ENCODE measurements at regions not wholly inside any gene's neighbourhood (a gene's known extent, or its start where the extent isn't known, plus 50 kb on each side); places are given as distances from the start of the nearest gene placed in this dataset.
"Not testable (repeated sequence)": the region's sequence is repeated elsewhere in the genome, so short reads cannot be mapped to it uniquely, and the experiment has no call there.

DNA sequence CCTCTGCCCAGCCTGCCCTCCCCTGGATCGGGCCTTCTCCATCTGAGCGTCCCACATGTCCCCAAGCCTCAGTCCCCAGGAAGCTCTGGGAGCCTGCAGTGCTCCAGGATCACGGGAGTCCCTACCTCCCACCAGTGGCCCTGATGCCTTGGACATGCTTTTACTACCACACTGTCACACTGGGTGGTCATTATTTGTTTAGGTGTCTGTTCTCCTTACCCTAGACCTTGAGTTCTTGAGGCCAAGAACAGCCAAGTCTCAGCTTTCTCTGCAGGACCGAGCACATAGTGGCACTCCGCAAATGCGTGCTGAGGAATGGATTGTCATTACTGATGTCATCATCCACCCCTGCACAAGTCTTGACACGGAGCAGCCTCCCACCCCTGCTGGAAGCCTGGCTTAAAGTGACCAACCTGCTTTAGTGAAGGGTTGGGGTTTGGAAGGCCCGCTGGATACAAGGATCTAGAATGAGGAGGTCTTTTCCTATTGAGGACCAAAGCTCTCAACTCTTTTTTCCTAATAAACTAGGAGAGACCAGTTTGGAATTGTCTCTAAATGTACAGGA, 132.9 kb upstream of the CRHR1 start:
- no peak for FAIRE-seq

DNA sequence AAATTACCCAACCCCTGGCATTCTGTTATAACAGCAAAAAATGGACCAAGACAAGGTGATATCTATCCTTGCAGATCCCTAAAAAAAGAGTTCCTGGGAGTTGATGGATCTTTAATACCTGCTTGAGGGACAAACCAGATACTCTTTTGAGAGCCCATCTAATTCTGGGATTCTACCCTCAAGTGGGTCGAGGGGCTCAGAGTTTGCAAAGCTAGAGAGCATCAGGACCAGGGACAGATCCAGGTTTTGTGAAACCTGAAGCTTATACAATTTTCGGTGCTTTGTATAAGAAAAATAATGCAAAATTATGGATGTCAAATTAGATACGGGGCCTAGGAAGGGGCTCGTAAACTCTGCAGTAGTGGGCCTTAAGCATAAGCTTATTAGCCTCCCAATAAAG, 130.5 kb upstream of the CRHR1 start:
- FAIRE-seq = no peak

DNA sequence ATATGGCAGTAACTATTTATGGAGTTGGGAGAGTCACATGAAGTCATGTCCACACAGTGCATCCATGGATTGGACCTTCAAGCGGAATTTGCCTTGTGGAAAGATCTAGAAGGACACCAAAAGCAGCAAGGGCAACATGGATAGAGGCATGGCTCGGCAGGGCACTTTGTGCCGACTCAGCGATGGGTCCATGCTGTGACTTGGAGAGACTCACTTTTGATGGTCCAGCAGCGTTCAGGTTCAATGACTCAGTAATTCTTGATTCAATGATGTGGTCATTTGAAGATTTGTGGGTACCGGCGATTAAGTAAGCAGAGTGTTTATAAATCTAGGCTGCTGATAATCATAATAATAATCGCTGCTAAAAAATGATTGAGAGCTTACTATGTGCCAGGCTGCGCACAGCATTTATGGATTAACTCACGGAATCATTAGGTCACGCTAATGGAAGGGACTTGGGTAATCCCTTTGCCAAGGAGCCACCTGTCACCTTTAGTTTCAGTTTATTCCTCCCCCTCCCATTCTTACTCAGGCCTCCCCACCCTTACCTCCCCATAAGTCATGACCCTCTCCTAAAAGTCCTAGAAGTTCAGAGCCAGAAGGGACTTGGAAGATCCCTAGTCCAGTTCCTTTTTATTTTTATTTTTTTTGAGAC, 127.5 kb upstream of the CRHR1 start:
- no peak for FAIRE-seq

DNA sequence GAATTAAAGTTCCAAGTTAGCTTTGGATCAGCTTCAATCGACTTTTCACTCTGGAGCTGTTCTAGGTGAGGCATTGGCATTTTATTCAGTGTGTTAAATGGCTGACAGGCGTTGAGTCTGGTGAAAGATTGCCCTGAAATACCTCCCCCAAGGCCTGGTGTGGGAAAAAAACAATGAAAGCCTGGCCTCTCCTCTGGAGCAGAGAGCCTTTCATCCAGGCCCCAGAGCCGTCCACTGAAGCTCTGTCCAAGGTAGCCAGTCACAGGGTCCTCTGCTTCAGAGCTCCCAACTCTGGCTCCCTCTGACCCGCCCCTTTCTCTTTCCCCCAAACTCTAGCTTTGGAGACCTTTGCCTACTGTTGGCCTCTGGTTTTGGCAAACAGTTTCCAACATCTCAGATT, 123.6 kb upstream of the CRHR1 start:
- no peak for FAIRE-seq

DNA sequence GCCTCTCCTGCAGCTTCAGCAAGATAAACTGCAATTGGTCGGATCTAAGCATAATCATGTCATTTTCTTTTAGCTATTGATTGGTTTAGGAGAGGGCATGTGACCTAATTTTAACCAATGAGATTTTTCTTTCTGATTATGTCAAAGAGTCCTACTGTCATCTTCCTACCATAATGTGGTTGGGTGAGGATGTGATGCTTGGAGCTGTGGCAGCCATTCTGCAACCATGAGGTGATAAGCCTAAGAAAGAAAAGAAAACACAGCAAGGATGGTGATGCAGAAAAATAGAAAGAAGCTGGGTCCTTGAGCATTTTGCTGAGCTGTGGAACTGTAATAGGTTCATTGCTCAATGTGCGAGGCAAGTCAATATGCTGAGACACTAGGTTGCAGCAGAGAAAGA, 121.7 kb upstream of the CRHR1 start:
- no peak for FAIRE-seq

DNA sequence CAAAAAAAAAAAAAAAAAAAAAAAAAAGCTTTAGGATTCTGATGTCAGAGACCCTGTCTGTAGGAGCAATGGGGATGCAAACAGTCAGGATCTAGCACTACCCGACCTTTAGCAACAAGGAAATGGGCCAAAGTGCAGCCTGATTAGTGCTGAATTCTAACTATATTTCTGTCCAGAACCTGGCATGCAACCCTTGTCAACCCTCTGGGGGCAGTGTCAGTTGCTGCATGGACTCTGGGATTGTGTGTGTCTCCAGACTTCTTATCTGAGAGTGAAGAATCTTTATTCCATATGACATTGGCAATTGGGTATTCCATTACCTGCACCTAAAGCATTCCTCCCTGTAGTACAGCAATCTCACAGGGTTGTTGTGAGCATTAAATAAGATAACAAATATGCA, 120.3 kb upstream of the CRHR1 start:
- no peak for FAIRE-seq

DNA sequence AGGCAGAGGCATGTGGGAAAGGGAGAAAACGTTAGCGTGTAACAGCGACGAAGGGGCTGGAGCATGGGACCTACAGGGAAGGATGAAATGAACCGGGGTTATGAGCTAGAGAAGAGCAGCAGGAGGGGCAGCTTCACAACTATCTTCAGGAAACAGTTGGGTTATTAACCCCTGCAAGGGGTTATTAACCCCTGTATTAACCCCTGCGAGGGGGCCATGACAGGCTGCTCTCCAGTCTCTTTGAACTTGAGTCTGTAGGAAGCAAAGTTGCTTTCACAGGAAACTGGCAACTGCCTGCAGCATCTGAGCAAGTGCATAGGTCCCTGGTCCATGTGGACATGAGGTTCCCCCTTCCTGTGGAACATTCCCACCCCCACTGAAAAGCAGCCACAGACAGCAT, 119.2 kb upstream of the CRHR1 start:
- no peak for FAIRE-seq

DNA sequence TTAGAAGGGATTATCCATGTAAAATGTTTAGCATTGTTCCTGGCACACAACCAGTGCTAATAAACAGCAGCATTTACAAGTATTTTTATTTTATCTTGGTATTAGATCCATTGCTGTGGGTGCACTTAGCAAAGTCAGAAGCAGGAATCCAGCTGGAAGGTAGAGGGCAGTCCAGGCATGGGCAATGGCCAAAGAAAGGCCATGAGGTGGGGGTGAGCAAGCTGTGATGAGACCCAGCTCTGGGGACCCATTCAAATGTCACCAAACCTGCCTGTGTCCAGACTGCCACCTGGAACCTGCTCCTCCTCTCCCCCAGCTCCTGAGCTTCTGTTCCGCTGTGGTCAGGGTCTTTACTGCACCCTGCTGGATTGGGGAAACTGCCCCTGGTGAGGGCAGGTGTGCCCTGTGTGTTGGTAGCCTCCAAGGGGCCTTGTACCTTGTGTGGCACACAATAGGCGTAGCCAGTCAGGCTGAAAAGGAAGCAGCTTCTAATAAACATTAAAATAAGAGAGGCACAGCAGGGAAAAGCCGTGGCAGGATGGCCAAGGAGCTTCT, 118.0 kb upstream of the CRHR1 start:
- no peak for FAIRE-seq

DNA sequence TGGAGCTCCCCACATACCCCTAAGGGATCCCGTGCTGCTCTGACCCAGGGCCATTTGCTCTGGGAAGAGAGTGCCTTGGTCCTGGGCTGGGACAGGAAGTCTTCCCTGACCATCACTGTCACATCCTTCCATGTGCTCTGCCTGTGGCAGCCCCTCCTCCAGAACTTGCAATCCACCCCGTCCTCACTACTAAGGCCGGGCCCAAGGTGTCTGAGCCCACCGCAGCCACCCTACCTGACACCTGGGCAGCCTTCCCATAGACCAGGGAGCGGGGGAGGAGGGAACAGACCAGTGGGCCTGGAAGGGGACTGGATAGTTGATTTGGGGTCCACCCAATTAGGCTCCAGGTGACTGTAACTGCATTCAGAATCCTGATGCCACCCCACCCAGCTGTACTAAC, 117.5 kb upstream of the CRHR1 start:
- FAIRE-seq = no peak

DNA sequence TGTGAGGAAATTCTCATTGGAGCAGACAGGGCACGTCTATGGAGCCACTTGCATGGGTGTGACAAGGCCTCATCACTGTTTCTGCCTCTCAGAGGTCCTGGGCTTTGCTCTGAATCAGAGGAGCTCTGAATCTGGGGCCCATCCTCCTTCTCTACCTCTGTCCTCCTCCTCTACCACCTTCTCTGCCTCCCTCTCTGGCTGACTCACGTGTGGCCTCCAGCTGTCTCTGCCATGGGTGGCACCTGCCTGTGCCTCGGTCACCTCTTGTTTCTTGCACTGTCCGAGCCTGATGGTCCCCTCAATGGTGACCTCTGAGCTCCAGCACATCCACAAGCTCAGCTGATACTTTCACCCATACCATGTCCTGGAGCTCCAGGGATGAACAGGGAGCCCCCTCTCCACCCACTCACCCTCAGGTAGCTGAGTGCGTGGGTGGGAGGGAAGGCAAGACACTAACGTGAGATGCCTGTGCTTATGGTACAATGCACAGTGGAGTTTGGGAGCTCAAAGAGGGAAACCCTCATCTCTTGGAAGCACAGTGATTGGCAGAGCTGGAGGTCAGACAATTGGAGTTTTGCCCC, 116.4 kb upstream of the CRHR1 start:
- FAIRE-seq = no peak

DNA sequence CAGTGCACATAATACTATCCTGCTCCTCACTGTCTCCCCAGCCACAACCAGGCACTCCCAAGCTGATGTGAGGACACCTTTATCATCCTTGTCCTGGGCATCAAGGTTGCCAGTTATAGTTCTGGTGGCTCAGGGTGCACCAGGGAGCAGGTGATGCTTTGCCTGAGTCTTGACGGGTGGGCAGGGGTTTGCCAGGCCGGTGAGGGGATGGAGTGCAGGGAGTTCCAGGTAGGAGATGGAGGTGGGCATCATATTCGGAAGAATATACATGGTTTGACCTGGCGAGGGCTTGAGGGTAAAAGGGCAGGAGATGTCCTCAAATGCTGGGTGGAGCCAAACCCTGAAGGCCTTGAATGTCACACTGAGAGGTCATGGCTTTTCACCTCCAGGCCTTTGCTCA, 115.8 kb upstream of the CRHR1 start:
- no peak for FAIRE-seq

DNA sequence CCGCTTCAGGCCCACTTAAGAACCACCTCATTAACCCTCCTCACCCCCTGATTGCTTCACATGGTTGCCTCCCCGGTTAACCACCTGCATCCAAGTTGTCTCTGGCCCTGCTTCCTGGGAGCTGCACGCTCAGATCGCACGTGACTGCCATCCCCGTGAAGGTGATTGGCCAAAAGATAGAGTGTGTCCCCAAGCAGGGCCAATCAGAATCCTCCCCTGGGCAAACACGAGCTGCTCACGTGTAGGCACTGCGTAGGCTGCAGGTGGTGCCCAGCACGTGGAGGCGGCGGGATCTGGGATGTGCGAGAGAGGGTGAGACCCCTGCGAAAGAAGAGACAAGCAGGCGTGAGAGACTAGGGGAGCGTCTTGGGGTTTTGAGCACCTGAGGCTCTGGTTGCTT, 111.8 kb upstream of the CRHR1 start:
- FAIRE-seq = no peak

DNA sequence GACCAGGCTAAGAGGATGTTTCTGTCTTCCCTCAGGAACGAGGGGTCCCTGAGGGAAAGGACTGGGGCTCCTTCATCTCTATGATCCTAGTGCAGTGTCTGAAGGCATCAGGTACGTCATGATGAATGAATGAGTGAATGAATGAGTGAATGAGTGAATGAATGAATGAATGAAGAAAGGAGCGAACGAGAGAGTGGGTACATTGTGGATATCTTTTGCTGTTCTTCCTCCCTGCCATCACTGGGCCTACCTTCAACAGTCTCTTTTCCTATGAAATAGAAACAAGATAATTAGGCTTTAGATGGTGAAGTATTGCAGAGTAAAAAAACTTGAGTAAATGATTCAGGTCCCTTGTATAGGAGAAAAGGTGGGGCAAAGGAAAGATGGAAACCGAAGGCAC, 111.3 kb upstream of the CRHR1 start:
- no peak for FAIRE-seq

DNA sequence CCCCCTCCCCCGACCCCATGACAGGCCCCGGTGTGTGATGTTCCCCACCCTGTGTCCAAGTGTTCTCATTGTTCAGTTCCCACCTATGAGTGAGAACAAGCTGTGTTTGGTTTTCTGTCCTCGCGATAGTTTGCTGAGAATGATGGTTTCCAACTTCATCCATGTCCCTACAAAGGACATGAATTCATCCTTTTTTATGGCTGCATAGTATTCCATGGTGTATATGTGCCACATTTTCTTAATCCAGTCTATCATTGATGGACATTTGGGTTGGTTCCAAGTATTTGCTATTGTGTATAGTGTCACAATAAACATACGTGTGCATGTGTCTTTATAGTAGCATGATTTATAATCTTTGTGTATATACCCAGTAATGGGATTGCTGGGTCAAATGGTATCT, 110.4 kb upstream of the CRHR1 start:
- not testable (repeated sequence) for FAIRE-seq

DNA sequence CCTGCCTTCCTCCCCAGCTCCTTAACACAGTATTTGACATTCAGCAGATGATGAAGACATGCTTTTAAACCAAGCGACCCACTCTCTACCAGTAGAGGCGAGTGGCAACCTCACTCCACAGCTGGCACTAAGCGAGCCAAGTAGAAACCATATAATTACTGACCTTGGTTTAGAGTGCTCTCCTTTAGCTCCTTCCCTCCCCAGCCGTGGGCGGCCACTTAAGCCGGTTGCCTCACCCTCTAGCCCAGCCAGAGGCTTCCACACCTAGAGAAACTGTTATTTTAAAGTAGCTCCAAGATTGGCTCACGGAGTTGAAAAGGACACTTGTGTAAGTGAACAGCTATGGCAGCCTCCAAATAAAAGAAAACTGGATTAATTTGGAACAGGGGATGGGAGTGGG, 109.1 kb upstream of the CRHR1 start:
- no peak for FAIRE-seq

DNA sequence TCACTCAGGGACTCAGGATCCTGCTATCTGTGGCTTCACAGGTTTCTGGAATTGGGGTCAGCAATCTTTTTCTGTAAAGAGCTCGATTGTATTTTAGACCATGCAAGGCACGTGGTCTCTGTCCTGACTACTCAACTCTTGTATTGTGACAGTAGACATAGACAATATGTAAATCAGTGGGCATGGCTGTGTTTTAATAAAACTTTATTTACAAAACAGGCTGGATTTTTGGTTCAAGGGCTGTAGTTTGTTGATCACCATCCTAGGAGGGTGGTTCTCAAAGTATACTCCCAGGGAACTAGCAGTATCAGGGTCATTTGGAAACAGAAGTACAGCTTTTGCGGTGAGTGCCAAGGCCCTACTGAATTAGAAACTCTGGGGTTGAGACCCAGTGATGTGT, 108.2 kb upstream of the CRHR1 start:
- no peak for FAIRE-seq

DNA sequence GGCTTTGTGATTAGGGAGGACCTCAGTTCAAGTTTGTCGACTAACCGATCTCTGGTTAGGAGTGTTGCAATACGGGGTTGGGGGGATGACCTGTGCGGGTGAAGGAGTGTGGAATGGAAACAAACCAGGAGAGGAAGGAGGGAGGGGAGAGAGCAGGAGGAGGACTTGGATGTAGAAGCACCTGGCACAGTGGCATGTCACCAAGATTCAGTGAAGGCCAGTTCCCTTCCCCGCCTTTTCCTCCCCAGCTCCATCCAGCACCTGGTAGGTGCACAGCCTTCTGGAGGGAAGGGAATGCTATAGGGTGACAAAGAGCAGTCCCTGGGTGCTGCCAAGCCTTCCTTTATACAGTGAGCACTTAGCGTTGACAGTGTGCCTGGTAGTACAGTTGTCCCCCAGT, 107.4 kb upstream of the CRHR1 start:
- no peak for FAIRE-seq

DNA sequence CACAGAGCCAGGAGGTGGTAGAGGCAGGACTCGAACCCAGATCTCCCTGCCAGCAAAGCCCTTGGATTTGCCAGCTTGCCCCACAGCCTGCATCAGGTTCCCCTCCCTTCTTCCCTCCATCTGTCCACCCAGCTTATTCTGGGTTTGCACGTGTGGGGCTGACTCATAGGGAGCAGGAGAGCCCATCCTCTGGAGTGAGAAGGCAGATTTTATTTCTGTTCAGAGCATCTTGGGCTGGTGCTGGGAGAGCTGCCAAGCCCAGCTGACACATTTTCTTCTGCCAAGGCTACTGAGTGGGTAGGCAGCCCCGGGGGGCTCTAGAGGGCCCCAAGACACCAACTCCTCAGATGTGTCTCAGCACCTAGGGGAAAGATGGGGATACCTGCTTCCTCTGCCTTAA, 106.3 kb upstream of the CRHR1 start:
- FAIRE-seq = no peak

DNA sequence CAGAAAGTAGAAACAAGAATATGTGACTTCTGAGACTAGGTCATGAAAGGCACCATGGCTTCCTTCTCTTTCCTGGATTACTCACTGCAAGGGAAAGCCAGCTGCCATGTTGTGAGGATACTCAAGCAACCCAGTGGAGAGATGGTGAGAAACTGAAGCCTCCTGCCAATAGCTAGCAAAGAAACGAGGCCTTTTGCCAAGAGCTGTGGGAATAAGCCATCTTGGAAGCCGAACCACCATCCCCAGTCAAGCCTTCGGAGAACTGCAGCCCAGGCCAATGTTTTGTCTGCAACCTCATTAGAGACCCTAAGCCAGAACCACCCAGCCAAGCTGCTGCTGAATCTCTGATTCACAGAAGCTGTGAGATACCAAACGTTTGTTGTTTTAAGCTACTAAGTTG, 104.7 kb upstream of the CRHR1 start:
- FAIRE-seq = no peak

DNA sequence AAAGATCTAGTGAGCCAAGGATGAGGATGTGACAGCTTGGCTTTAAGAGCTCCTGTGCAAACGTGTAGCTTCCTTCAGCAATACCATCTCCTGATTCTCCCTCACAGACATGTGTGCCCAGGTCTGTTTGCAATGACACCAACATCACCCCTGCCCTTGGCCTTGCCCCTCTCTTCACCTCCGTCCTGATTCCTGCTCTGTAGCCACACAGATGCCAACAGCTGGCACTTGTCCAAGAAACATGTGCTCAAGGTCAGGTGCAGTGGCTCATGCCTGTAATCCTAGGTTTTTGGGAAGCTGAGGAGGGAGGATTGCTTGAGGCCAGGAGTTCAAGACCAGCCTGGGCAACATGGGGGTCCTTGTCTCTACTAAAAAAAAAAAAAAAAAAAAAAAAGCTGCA, 103.8 kb upstream of the CRHR1 start:
- FAIRE-seq = no peak

DNA sequence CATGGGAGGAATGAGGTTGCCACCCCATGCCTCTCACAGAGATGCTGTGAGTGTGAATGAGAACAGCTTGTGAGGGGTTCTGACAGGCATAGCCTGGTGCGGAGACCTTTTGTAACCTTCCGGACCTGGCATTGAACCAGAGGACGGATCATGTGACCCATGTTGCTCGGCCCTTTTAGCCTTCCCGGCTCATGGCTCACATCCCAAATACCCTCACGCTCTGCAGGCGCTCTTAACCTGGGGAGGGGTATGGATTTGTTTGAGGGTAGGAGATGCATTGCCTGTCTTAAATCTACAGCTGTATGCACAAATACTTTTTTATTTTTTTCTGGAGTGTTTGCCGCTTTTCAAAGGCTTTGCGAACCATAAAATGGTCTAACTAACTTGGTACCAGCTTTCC, 102.4 kb upstream of the CRHR1 start:
- FAIRE-seq = no peak

DNA sequence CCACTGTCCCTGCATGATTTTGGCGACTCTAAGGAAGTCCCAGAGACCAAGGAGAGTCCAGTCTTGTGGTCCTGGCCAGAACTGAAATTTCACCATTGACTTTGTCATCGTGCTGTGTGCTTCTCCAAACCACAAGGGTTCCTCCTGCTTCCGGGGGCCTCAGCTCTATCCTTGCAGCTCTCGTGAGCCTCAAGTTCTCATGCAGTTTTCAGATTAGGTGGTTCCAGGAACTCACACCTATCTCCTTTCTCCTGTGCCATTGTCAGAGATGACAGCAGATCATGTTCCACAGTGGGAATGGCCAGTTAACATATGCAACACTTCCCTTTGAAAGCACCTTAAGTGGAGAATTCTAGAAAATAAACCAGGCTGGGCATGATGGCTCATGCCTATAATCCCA, 97.9 kb upstream of the CRHR1 start:
- FAIRE-seq = no peak

DNA sequence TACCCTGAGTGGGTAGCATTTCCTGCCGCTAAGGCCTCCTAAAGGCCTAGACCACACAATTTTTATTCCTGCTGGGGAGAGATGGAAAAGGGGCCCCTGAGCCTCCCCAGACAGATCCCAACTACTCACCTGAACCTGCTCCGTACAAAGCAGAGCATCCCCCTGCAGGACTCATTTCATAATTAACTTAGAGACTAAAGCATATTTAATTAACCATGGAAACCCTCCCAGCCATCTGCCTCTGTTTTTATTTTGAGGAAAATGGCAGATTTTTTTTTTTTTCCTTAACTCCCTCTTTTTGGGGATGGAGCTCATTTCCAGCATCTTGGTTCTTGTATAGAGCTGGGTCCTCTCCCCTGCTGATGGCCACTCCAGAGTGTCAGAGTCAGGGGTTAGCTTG, 96.5 kb upstream of the CRHR1 start:
- no peak for FAIRE-seq

DNA sequence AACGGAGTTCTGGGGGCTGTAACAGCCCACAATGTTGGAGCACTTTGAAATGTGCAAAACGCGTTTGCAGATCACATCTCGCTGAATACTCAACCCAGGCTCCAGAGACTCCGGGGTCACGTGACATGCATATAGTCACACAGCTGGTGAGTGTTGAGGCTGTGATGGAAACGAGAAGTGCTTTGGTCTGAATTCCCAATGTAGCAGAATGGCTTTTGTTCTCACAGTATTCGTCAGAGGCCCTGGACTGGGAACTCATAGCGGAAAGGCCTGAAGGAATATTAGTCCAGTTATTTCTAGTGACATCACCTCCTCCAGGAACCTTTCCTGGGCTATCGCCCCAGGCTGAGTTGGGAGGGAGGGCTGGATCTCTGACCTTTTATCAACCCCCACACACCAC, 95.8 kb upstream of the CRHR1 start:
- no peak for FAIRE-seq

DNA sequence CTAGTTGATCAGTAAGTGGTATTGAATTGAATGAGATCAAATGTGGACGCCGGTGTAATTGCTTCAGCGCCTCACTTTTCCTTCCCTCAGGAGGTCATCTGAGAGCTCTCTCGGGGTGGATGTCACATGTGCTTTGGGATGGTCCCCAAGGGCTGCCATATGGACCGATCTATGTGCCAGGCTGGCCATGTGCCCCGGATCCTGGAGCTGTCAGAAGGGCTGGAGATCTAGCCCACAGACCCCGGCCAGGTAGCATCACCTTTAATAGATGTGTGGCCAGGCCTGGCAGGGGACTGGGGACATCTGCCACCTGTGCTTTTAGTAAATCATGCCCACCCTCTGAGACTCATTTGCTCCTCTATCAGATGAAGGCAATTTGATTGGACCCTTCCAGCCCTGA, 95.3 kb upstream of the CRHR1 start:
- no peak for FAIRE-seq
